GM23248 (cell line): ENCODE measurements at regions not wholly inside any gene's neighbourhood (a gene's known extent, or its start where the extent isn't known, plus 50 kb on each side); places are given as distances from the start of the nearest gene placed in this dataset.

Experiments
- DNase-seq: peaks from one replicate; pipeline ENCODE4 v3.0.0-alpha.2; 2015
- H2AFZ ChIP-seq: fragments of 200-600 bp; sonication (generic); 2 replicates; pipeline ENCODE4 v1.6.1; 2016; ENCODE audit warnings: antibody characterized with exemption
- H3F3A ChIP-seq: fragments of 200-600 bp; sonication (generic); 2 replicates; pipeline ENCODE4 v1.6.1; 2016; ENCODE audit warnings: mild to moderate bottlenecking, antibody characterized with exemption, mixed run types; ENCODE audit not compliant: insufficient read depth
- H3K27ac ChIP-seq: fragments of 200-600 bp; sonication (generic); 2 replicates; pipeline ENCODE4 v1.5.1; 2016; ENCODE audit warnings: mild to moderate bottlenecking
- H3K27me3 ChIP-seq: fragments of 200-600 bp; sonication (generic); replicated peaks from 2 replicates; pipeline ENCODE4 v1.6.1; 2016; ENCODE audit warnings: mild to moderate bottlenecking; ENCODE audit not compliant: insufficient read depth
- H3K36me3 ChIP-seq: fragments of 200-600 bp; sonication (generic); 2 replicates; pipeline ENCODE4 v1.6.1; 2016; ENCODE audit warnings: low read depth, mild to moderate bottlenecking
- H3K4me1 ChIP-seq: fragments of 200-600 bp; sonication (generic); 2 replicates; pipeline ENCODE4 v1.6.1; 2016; ENCODE audit warnings: mild to moderate bottlenecking; ENCODE audit not compliant: insufficient read depth
- H3K4me2 ChIP-seq: fragments of 200-600 bp; sonication (generic); one replicate; pipeline ENCODE4 v1.6.1; 2016; ENCODE audit warnings: mild to moderate bottlenecking; ENCODE audit not compliant: unreplicated experiment
- H3K4me3 ChIP-seq: fragments of 200-600 bp; sonication (generic); 2 replicates; pipeline ENCODE4 v1.5.1; 2016; ENCODE audit warnings: mild to moderate bottlenecking
- H3K79me2 ChIP-seq: fragments of 200-600 bp; sonication (generic); 2 replicates; pipeline ENCODE4 v1.6.1; 2016; ENCODE audit warnings: mild to moderate bottlenecking; ENCODE audit not compliant: insufficient read depth
- H3K9ac ChIP-seq: fragments of 200-600 bp; sonication (generic); 2 replicates; pipeline ENCODE4 v1.6.1; 2016; ENCODE audit warnings: mild to moderate bottlenecking
- H3K9me2 ChIP-seq: fragments of 200-600 bp; sonication (generic); 2 replicates; pipeline ENCODE4 v1.6.1; 2016; ENCODE audit warnings: mixed run types, mild to moderate bottlenecking, moderate library complexity; ENCODE audit not compliant: insufficient read depth
- H3K9me3 ChIP-seq: fragments of 200-600 bp; sonication (generic); one replicate; pipeline ENCODE4 v1.6.1; 2017; ENCODE audit warnings: low read depth
- H4K20me1 ChIP-seq: fragments of 200-600 bp; sonication (generic); 2 replicates; pipeline ENCODE4 v1.6.0; 2016; ENCODE audit not compliant: insufficient read depth
- EZH2 ChIP-seq: fragments of 200-600 bp; sonication (generic); IDR thresholded peaks from 2 replicates; pipeline ENCODE4 v1.6.1; 2018; ENCODE audit warnings: antibody characterized with exemption, mild to moderate bottlenecking; ENCODE audit not compliant: insufficient read depth, poor library complexity, severe bottlenecking
- EZH2phosphoT487 ChIP-seq: fragments of 200-600 bp; sonication (generic); IDR thresholded peaks from 2 replicates; pipeline ENCODE4 v1.6.1; 2018; ENCODE audit warnings: antibody characterized with exemption, moderate library complexity, mild to moderate bottlenecking, low read depth; ENCODE audit not compliant: insufficient read depth
- WGBS, 2 experiments: methylation state at CpG; one replicate each; pipeline ENCODE4 v1.1.6; 2015 to 2017; ENCODE audit warnings: low lambda C conversion rate in 2 of 2, low coverage in 1 of 2; ENCODE audit errors: missing lambda C conversion rate in 2 of 2; 5-methylcytosine and 5-hydroxymethylcytosine counted together
- in situ Hi-C: fragments of 300-500 bp; cut with MboI; formaldehyde crosslinking; loops from 2 replicates; pipeline ENCODE4 v1.15.0; 2020

DNA sequence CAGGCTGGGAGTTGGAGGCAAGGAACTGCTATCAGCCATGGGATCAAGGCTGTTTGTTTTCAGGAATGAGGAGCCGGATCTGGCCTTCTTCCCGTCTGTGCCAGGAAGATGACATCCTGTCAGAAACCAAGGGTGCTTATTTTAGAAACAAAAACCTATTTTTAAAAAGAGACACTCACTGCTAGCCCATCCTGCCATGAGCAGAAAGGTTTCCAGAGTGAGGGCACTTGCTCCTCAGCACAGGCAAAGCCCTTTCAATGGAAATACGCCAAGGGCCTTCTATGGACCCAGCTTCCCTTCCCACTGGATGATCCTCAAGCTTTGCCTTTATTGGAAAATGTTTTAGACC is 132.6 kb upstream of the FSTL4 start:
- Histone ChIP-seq H2AFZ (no peak overlapping the region), H3K4me2 (no peak overlapping the region), H3K36me3 (no peaks in the 10 kb centered on the region), H4K20me1 (no peaks in the 10 kb centered on the region), H3K9me3 (no peaks in the 10 kb centered on the region), H3K4me3 (no peak overlapping the region), H3K79me2 (no peaks in the 10 kb centered on the region), H3K9ac (no peak overlapping the region), H3K9me2 (no peaks in the 10 kb centered on the region), H3K27ac (no peak overlapping the region), H3F3A (no peaks in the 10 kb centered on the region), H3K27me3 (no peaks in the 10 kb centered on the region), H3K4me1 (no peaks in the 10 kb centered on the region)
- no peak for TF ChIP-seq EZH2phosphoT487
- TF ChIP-seq EZH2 = no peak
- in situ Hi-C loops = no loop called here
- 45 to 57% methylated on average over 3 of the region's 3 CpGs for WGBS, 2 experiments
- DNase-seq = no peak

DNA sequence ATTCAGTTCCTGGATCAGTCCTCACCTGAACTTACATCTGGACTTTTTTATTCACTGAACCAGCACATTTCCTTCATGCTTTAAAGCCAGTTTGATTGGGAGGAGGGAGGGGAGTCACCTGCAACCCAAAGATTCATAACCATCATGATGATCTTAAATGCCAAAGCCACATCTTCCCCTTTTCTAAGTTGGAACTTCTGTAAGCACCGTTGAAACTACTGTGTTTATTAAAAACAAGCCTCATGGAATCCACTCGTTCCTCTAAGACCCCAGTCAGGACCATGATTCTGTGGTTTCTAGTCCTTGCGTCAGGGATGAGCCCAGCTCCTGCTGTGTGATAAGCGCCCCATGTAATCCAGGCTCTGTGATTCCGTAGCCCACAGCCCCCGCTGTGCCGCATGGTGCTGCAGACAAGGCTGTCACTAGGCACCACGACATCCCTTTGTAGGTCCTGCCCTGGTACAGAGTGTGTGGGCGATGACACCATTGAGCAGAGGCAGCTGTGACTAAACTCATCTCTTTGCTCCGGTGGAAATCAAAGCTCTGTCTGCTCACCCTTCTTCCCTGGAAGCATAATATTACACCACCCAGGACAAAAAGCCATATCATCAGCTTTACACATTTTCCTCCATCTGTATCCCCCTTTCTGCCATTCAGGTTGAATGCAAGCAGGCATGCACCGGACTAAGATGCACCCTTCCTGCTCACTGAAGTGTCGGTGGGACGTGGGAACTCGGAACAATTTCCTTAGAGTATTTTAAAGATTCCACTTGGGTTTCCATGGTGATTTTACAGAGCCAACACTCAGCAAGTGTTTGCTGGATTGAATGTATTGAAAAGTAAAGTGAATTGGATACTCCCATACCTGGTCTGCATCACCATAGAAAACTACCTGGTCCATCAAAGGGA is 132.0 kb upstream of the FSTL4 start:
- in situ Hi-C loops = no loop called here
- TF ChIP-seq EZH2phosphoT487 = no peak
- no peak for TF ChIP-seq EZH2

DNA sequence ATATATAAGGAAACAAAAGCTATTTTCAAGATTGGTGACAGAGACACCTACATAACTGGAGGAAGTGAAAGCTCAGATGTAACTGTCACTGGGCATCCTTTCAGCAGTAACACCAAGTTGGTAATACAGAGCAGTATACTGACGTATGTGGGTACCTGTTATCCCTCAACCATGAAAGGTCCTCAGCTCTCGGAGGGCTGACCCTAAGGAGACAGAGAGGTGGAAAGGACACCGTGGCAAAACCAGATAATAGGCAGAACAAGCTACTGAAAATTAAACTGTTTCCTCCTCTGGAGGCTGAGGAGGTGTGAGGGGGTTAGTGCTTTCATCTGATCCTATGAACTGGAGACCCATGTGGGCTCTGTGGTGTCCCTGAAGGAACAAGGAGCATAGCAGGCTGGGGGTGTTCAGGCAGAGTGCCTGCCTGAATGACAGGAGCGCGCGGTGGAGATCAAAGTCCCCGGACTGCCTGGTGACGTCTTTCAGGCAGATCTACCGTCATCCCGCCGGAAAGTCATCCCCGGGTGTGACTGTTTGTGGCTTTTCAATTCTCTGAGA is 130.2 kb upstream of the FSTL4 start:
- Histone ChIP-seq H3K4me3 (no peak overlapping the region), H3K9ac (no peak overlapping the region), H3K27me3 (no peaks in the 10 kb centered on the region), H3K27ac (no peak overlapping the region), H3K79me2 (no peaks in the 10 kb centered on the region), H4K20me1 (no peaks in the 10 kb centered on the region), H3F3A (no peaks in the 10 kb centered on the region), H3K36me3 (no peaks in the 10 kb centered on the region), H2AFZ (no peak overlapping the region), H3K9me2 (no peaks in the 10 kb centered on the region), H3K9me3 (no peaks in the 10 kb centered on the region), H3K4me2 (no peak overlapping the region), H3K4me1 (no peaks in the 10 kb centered on the region)
- WGBS, 2 experiments = 53 to 63% methylated on average over 12 of the region's 12 CpGs
- no peak for TF ChIP-seq EZH2phosphoT487
- TF ChIP-seq EZH2 = no peak
- in situ Hi-C loops = no loop called here
- no peak for DNase-seq

More for the DNA sequence above, 132.0 kb upstream of the FSTL4 start:
- H3K27me3 ChIP-seq = no peaks in the 10 kb centered on the region
- no peaks in the 10 kb centered on the region for H3K36me3 ChIP-seq
- no peaks in the 10 kb centered on the region for H3K9me2 ChIP-seq
- no peaks in the 10 kb centered on the region for H3K79me2 ChIP-seq
- H3F3A ChIP-seq = no peaks in the 10 kb centered on the region
- no peak for DNase-seq
- H2AFZ ChIP-seq = no peak overlapping the region
- H3K4me2 ChIP-seq = no peak overlapping the region
- WGBS, 2 experiments = 50 to 54% methylated on average over 14 of the region's 14 CpGs
- no peak overlapping the region for H3K4me3 ChIP-seq
- H3K9me3 ChIP-seq = no peaks in the 10 kb centered on the region
- no peak overlapping the region for H3K9ac ChIP-seq
- no peak overlapping the region for H3K27ac ChIP-seq
- H3K4me1 ChIP-seq = no peaks in the 10 kb centered on the region
- no peaks in the 10 kb centered on the region for H4K20me1 ChIP-seq

DNA sequence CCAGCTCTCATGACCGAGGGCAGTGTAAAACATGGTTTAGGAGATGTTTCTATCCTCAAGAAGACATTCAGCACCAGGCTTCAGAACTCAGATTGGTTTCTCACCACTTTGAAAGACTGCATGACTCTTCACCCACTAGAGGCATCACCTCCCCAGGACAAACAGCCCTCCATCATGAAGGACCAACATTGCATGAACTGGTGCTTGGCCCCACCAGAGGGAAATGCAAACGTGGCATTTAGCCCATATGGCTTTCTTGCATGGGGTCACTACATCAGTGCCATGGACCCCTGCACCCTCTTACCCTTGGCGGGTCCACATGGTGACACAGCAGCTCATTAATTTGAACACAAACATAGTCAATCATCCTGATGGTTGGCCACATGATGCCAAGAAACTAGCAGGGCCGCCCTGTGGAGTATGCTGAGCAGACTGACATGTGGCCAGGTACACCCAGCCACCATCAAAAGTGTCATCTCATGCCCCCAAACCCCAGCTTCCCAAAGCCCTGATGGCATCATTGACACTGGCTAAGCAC is 129.5 kb upstream of the FSTL4 start:
- H3K4me2 ChIP-seq = no peak overlapping the region
- no peak overlapping the region for H2AFZ ChIP-seq
- 35 to 36% methylated on average over 4 of the region's 4 CpGs for WGBS, 2 experiments
- no peaks in the 10 kb centered on the region for H3K27me3 ChIP-seq
- H3K4me3 ChIP-seq = no peak overlapping the region
- H3K4me1 ChIP-seq = no peaks in the 10 kb centered on the region
- TF ChIP-seq EZH2phosphoT487 (no peak), EZH2 (no peak)
- no peak overlapping the region for H3K9ac ChIP-seq
- in situ Hi-C loops = no loop called here
- H3K9me2 ChIP-seq = no peaks in the 10 kb centered on the region
- H3K27ac ChIP-seq = no peak overlapping the region
- no peaks in the 10 kb centered on the region for H3K36me3 ChIP-seq
- DNase-seq = no peak
- H4K20me1 ChIP-seq = no peaks in the 10 kb centered on the region
- H3K79me2 ChIP-seq = no peaks in the 10 kb centered on the region
- no peaks in the 10 kb centered on the region for H3F3A ChIP-seq
- no peaks in the 10 kb centered on the region for H3K9me3 ChIP-seq
